DOHH2 (cell line): ENCODE measurements at regions not wholly inside any gene's neighbourhood (a gene's known extent, or its start where the extent isn't known, plus 50 kb on each side); places are given as distances from the start of the nearest gene placed in this dataset.

Experiments used
- H3F3A ChIP-seq: fragments of 200-600 bp; sonication (generic), shearing (Covaris generic); 2 replicates; pipeline ENCODE4 v1.6.0; 2016; ENCODE audit warnings: antibody characterized with exemption, mild to moderate bottlenecking; ENCODE audit not compliant: control insufficient read depth, insufficient read depth
- H3K27ac ChIP-seq: fragments of 200-600 bp; sonication (generic); 2 replicates; pipeline ENCODE4 v1.5.1; 2014; ENCODE audit warnings: low read depth, mild to moderate bottlenecking, low read length, moderate library complexity
- H3K27me3 ChIP-seq: fragments of 200-600 bp; sonication (generic); 2 replicates; pipeline ENCODE4 v1.6.1; 2014; ENCODE audit warnings: mild to moderate bottlenecking, low read length, mixed read lengths; ENCODE audit not compliant: control insufficient read depth
- H3K36me3 ChIP-seq: fragments of 200-600 bp; sonication (generic); 2 replicates; pipeline ENCODE4 v1.6.1; 2014; ENCODE audit warnings: mild to moderate bottlenecking, low read length, moderate library complexity, mixed read lengths; ENCODE audit not compliant: control insufficient read depth
- H3K4me1 ChIP-seq: fragments of 200-600 bp; sonication (generic); 2 replicates; pipeline ENCODE4 v1.6.1; 2014; ENCODE audit warnings: mild to moderate bottlenecking, low read length, mixed read lengths; ENCODE audit not compliant: control insufficient read depth
- H3K4me2 ChIP-seq: fragments of 200-600 bp; sonication (generic); 2 replicates; pipeline ENCODE4 v1.6.0; 2014; ENCODE audit warnings: mild to moderate bottlenecking, low read length, moderate library complexity
- H3K4me3 ChIP-seq: fragments of 200-600 bp; sonication (generic); 2 replicates; pipeline ENCODE4 v1.5.1; 2014; ENCODE audit warnings: mild to moderate bottlenecking, low read length, mixed read lengths
- H3K79me2 ChIP-seq: fragments of 200-600 bp; sonication (generic); 2 replicates; pipeline ENCODE4 v1.6.1; 2014; ENCODE audit warnings: mild to moderate bottlenecking, low read length, mixed read lengths; ENCODE audit not compliant: control insufficient read depth
- H3K9me2 ChIP-seq: fragments of 200-600 bp; sonication (generic); replicated peaks from 2 replicates; pipeline ENCODE4 v1.6.1; 2014; ENCODE audit warnings: mild to moderate bottlenecking, low read length, mixed read lengths; ENCODE audit not compliant: control insufficient read depth
- H3K9me3 ChIP-seq: fragments of 200-600 bp; sonication (generic); 2 replicates; pipeline ENCODE4 v1.6.1; 2014; ENCODE audit warnings: antibody characterized with exemption, low read length, mixed read lengths; ENCODE audit not compliant: control insufficient read depth, insufficient read depth
- H4K20me1 ChIP-seq: fragments of 200-600 bp; sonication (generic); 2 replicates; pipeline ENCODE4 v1.6.0; 2014; ENCODE audit warnings: low read depth, mild to moderate bottlenecking, antibody characterized with exemption, low read length, moderate library complexity; ENCODE audit not compliant: control insufficient read depth, insufficient read depth
- EZH2phosphoT487 ChIP-seq: fragments of 200-600 bp; sonication (generic); IDR thresholded peaks from 2 replicates; pipeline ENCODE4 v1.6.1; 2017; ENCODE audit warnings: borderline replicate concordance, mild to moderate bottlenecking, antibody characterized with exemption, low read length, moderate library complexity, mixed read lengths
- TF ChIP-seq, protein P1 (sequence below): fragments of 200-600 bp; sonication (generic); IDR thresholded peaks from one replicate; pipeline ENCODE4 v1.5.1; 2014; ENCODE audit warnings: antibody characterized with exemption, mild to moderate bottlenecking, low read depth, low read length; ENCODE audit not compliant: poor library complexity, severe bottlenecking

DNA sequence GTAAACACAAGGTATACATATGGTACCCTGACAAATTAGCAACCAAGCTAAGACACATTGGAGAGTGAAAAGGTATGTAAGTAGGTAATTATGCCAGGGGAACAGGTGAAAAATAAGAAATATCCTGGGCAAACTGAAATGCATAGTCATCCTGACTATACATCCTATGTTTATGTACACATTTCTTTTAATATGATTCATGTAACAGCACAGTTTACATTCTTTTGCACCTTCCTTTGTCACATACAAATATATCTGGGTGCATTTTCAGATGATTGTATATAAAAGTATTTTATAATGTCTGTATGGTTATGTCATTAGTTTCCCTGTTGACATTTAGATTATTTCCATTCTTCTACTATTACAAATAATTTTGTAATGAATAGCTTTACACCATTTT, 1146.9 kb downstream of the EFNA5 start:
- H3K79me2 ChIP-seq = no peaks in the 10 kb centered on the region
- H3K4me1 ChIP-seq = no peaks in the 10 kb centered on the region
- H3K9me2 ChIP-seq = no peaks in the 10 kb centered on the region
- H3K36me3 ChIP-seq = no peaks in the 10 kb centered on the region
- no peaks in the 10 kb centered on the region for H3K9me3 ChIP-seq
- TF ChIP-seq EZH2phosphoT487 = no peak
- TF ChIP-seq, protein P1, sequence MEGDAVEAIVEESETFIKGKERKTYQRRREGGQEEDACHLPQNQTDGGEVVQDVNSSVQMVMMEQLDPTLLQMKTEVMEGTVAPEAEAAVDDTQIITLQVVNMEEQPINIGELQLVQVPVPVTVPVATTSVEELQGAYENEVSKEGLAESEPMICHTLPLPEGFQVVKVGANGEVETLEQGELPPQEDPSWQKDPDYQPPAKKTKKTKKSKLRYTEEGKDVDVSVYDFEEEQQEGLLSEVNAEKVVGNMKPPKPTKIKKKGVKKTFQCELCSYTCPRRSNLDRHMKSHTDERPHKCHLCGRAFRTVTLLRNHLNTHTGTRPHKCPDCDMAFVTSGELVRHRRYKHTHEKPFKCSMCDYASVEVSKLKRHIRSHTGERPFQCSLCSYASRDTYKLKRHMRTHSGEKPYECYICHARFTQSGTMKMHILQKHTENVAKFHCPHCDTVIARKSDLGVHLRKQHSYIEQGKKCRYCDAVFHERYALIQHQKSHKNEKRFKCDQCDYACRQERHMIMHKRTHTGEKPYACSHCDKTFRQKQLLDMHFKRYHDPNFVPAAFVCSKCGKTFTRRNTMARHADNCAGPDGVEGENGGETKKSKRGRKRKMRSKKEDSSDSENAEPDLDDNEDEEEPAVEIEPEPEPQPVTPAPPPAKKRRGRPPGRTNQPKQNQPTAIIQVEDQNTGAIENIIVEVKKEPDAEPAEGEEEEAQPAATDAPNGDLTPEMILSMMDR = no peak
- no peaks in the 10 kb centered on the region for H4K20me1 ChIP-seq
- no peaks in the 10 kb centered on the region for H3K27me3 ChIP-seq
- H3K4me2 ChIP-seq = no peak overlapping the region
- H3K4me3 ChIP-seq = no peak overlapping the region
- no peak overlapping the region for H3K27ac ChIP-seq
- H3F3A ChIP-seq = no peaks in the 10 kb centered on the region

DNA sequence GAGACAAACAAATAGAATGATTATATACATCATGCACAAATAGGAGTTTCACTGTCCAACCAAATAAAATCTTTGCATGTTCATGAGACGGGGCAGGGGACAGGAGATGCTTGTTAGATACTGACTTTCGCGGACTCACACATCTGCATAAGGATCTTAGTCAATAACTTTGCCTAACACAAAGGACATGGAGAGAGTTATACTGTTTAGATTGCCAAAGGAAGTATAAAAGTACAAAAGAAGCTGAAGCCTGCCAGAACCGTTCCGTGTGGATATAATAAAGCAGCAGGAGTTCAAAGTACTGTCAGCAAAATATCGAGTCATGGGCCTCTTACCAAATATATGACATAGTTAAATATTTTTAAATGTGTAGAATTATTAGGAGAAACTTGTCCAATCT, 1148.4 kb downstream of the EFNA5 start:
- Histone ChIP-seq H3F3A (no peaks in the 10 kb centered on the region), H3K4me1 (no peaks in the 10 kb centered on the region), H3K4me2 (no peak overlapping the region), H3K4me3 (no peak overlapping the region), H4K20me1 (no peaks in the 10 kb centered on the region), H3K79me2 (no peaks in the 10 kb centered on the region), H3K27me3 (no peaks in the 10 kb centered on the region), H3K9me3 (no peaks in the 10 kb centered on the region), H3K9me2 (no peaks in the 10 kb centered on the region), H3K36me3 (no peaks in the 10 kb centered on the region), H3K27ac (no peak overlapping the region)
- TF ChIP-seq, protein P1 = no peak
- no peak for TF ChIP-seq EZH2phosphoT487

DNA sequence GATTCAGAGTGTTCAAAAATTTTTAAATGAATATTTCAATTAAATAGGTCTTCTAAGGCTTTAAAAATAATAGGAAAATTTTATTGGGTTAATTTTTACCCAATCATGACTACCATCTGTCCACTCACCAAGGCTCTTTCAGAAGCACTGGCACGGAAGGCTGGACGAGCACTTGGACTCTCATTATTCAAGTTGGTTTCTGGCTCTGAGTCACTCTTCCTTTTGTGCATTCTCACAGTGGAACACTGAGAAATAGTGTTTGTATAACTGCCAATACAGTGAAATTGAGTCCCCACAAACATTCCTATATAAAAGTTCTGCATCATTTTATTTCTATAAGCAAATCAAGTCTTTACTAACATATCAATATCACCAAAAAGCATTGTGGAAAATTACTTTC, 1149.0 kb downstream of the EFNA5 start:
- no peak overlapping the region for H3K27ac ChIP-seq
- TF ChIP-seq EZH2phosphoT487 = no peak
- TF ChIP-seq, protein P1 = no peak
- no peak overlapping the region for H3K4me2 ChIP-seq

DNA sequence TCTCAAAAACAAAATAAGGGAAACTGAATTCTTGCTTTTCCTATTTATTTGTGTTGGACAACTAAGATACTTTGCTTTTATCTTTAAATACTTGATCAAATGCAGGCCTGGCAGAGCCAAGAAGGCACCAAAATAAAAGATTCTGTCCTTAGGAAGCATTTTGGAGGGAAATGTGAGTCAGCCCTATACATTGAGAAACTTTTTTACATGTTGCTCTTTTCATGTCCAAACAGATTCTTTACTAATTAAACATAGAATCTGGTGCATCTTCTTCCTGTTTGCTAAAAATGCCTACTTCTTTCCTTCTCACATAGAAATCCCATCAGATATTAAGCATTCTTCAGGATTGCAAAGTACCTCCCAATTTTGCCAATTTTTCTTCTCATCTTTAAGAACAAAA, 1160.4 kb downstream of the EFNA5 start:
- no peaks in the 10 kb centered on the region for H3K9me2 ChIP-seq
- H3K9me3 ChIP-seq = no peaks in the 10 kb centered on the region
- H3K27ac ChIP-seq = no peak overlapping the region
- no peaks in the 10 kb centered on the region for H3K27me3 ChIP-seq
- H3K36me3 ChIP-seq = no peaks in the 10 kb centered on the region
- no peaks in the 10 kb centered on the region for H3K4me1 ChIP-seq
- TF ChIP-seq EZH2phosphoT487 = no peak
- TF ChIP-seq, protein P1 = no peak
- no peaks in the 10 kb centered on the region for H3F3A ChIP-seq
- no peaks in the 10 kb centered on the region for H3K79me2 ChIP-seq
- H4K20me1 ChIP-seq = no peaks in the 10 kb centered on the region
- no peak overlapping the region for H3K4me2 ChIP-seq
- H3K4me3 ChIP-seq = no peak overlapping the region

More for the DNA sequence above, 1149.0 kb downstream of the EFNA5 start:
- H3K79me2 ChIP-seq = no peaks in the 10 kb centered on the region
- no peaks in the 10 kb centered on the region for H3K9me3 ChIP-seq
- H3K4me1 ChIP-seq = no peaks in the 10 kb centered on the region
- H3K27me3 ChIP-seq = no peaks in the 10 kb centered on the region
- H3F3A ChIP-seq = no peaks in the 10 kb centered on the region
- no peaks in the 10 kb centered on the region for H3K36me3 ChIP-seq
- H3K4me3 ChIP-seq = no peak overlapping the region
- no peaks in the 10 kb centered on the region for H3K9me2 ChIP-seq
- no peaks in the 10 kb centered on the region for H4K20me1 ChIP-seq
